SH-SY5Y (cell line): ENCODE measurements at regions not wholly inside any gene's neighbourhood (a gene's known extent, or its start where the extent isn't known, plus 50 kb on each side); places are given as distances from the start of the nearest gene placed in this dataset.

Experiments
- GATA2 ChIP-seq: IDR thresholded peaks from 2 replicates; pipeline ENCODE4 v1.6.1; 2011; ENCODE audit warnings: mild to moderate bottlenecking, low read depth, low read length
- GATA3 ChIP-seq: IDR thresholded peaks from 2 replicates; pipeline ENCODE4 v1.6.1; 2011; ENCODE audit warnings: low read depth, mild to moderate bottlenecking, low read length, moderate library complexity

GRCh38 chrX:42920752-42921151 lies 142.8 kb upstream of the PPP1R2C start:
- no peak for TF ChIP-seq GATA3
- TF ChIP-seq GATA2 = no peak
